HG03064 (cell line): ENCODE measurements at regions not wholly inside any gene's neighbourhood (a gene's known extent, or its start where the extent isn't known, plus 50 kb on each side); places are given as distances from the start of the nearest gene placed in this dataset.

Source experiments
- ATAC-seq: cut with Tn5 transposase; IDR thresholded peaks from one replicate; pipeline ENCODE4 v1.9.1; 2021; ENCODE audit warnings: low read depth; ENCODE audit not compliant: unreplicated experiment

GRCh38 chr1:56321150-56321490 lies 258.2 kb downstream of the PLPP3 start:
- ATAC-seq: no peak

DNA sequence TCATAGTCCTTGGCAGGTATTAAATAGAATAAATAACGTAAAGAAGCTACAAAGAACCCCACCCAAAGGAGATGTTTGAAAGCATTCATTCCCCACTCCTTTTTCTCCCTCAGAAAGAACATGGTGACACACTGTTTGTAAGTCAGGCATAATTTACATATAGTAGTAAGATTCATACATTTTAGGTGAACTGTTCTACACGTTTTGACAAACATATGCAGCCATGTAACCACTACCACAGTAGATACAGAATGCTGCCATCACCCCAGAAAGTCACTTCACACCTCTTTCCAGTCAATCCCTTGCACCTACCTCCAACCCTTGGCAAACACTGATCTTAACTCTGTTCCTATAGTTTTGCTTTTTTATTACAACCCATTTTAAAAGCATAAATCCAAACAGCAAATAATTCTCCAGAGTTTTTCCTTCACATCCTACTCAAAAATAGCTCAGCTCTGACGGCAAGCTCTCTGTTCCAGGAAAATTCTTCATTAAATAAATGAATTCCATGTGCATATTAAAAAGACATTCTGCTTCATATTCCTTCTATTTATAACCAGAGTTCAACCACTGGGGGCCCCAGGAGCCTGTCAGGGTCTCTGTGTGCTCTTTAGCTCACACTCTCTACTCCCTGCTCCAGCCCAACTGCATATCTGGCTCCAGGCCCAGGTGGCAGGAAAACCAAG lies 258.8 kb downstream of the PLPP3 start:
- ATAC-seq: no peak

DNA sequence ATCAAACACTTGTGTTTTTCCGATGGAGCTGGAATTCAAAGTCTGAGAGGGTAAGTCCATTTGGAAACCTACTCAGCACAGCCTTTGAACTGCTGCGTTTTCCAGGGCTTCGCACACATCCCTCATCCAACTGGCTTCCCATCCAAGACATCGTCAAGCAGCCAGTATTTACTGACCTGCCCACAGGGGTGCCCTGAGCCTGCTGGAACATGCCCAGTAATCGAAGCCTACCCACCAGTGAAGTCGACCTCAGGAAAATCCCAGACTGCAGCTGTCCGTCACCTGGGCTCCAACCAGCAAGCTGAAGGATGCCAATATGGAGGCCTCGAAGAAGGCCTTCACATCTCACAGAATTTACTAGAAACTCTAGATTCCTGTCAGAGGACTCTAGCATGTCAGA lies 261.6 kb downstream of the PLPP3 start:
- ATAC-seq: no peak

- ATAC-seq: no peak
Measured at GRCh38 chr1:56315293-56315942, 263.9 kb downstream of the PLPP3 start.

- no peak for ATAC-seq
Measured at GRCh38 chr1:56313560-56313959, 265.8 kb downstream of the PLPP3 start.

GRCh38 chr1:56311766-56312165 lies 267.6 kb downstream of the PLPP3 start:
- ATAC-seq: no peak

GRCh38 chr1:56310945-56311344 lies 268.4 kb downstream of the PLPP3 start:
- no peak for ATAC-seq

- no peak for ATAC-seq
Measured at GRCh38 chr1:56309065-56309464, 270.3 kb downstream of the PLPP3 start.

GRCh38 chr1:56304975-56305374 lies 274.4 kb downstream of the PLPP3 start:
- ATAC-seq: no peak

- ATAC-seq: no peak
Measured at GRCh38 chr1:56303805-56304204, 275.6 kb downstream of the PLPP3 start.

DNA sequence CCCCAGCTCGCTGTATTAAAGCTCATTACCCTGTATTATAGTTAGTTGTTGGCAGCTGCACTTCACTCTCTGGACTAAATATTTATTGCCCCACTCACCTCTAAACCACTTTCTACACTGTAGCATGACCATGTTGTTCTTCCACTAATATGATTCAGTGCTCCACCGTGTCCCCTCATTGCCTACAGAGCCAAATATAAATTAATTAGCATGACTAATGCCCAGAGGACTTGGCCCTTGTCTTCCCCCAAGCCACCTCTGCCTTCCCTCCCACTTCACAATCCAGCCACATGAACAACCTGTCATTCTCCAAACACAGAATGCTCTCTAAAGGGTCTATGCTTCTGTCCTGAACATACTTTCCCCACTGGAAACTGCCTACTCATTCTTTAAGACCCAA lies 276.5 kb downstream of the PLPP3 start:
- ATAC-seq: no peak

- no peak for ATAC-seq
Measured at GRCh38 chr1:56301791-56302190, 277.6 kb downstream of the PLPP3 start.

DNA sequence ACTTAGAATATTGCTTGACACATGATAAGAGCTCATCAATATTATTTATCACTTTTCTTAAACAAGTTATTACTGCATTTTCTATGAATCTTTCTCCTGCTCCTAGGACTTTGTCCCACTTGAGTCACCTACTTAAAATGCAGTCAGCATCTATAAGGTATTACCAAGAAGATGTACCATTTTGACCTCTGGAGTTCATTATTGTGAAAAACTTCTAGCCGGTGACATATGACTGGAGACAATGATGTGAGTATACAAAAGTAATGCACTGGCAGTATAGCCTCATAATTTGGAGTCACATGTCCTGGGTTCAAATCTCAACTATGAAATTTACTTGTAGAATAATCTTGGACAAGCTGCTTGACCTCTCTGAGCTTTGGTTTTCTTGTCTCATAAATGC lies 278.5 kb downstream of the PLPP3 start:
- no peak for ATAC-seq

DNA sequence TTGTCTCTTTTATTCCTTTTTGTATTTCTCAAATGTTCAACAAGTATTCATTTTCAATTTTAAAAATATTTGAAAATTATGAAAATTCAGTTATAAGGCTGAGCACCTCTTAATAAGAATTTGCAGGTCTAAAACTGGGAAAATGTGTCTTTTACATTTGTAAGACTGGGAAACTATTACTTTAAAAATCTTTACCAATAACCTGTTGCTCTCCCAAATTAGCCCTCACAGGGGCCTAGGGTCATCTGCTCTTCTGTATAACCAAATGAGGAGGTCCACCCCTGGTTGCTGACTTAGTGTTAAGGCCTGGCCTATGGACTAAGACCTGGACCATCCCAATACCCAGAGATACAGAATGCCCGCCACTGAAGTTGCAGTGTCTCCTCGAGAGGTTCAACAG lies 280.5 kb downstream of the PLPP3 start:
- no peak for ATAC-seq

- no peak for ATAC-seq
Measured at GRCh38 chr1:56297904-56298303, 281.5 kb downstream of the PLPP3 start.

DNA sequence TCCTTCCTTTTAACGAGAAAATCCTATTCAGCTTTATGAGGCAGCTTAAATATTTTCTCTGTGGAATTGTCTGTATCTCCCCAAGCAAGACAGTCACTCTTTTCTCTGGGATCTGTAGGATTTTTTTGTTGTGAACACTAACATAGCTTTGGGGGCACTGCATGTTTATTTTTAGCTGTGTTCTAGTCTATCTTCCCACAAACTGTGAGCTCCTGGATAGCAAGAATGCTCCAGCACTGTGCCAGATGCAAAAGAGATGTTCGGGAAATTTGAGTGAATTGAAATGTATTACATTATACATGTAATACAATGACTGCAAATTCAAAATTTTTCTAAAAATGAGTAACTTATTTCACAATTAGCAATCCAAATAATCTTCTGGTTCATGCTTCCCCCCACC lies 282.2 kb downstream of the PLPP3 start:
- ATAC-seq: no peak

DNA sequence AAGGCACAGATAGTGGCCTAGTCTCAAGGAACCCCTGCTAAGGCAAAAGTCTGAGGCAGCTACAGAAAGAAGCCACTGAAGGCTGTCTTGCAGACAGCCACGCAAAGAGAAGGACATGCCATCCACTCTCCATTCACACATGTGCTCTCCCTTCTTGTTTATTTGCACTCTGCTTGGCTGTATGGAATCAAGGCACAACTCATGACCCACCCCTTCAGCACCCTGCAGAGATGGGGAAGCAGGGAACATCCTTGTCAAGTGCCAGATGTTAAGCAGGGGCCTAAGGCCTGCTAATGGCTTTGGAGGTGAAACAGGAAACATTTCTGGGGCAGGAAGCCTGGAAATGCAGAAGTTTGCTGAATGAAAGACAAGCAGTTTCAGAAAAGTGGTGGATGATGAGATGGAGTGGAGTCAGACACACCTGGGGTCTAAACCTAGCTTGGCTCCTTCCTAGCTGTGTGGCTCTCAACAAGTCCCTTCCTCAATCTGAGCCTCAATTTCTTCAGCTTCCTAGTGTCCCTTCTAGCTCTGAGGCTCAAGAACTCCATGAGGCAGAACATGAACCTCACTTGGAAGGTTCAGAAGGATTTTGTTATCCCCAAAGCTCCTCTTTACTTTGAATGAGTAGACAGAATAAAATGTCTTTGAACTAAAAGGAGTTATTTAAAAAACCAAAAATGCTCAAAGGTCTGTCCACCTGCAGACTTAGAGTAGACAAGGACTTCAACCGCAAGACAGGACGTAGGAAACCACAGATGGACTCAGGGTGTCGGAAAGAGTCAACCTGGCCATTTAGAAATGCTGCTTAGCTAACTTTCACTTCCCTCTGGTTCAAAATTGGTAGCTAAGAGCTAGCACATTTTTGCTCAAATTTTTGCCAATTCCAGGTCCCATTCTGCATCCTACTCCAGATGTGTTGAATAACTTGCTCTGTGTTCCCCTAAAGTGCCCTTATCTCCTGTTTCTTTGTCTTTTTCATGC lies 283.1 kb downstream of the PLPP3 start:
- no peak for ATAC-seq

- ATAC-seq: no peak
Measured at GRCh38 chr1:56291374-56291919, 287.9 kb downstream of the PLPP3 start.

GRCh38 chr1:56289260-56289659 lies 290.1 kb downstream of the PLPP3 start:
- no peak for ATAC-seq

GRCh38 chr1:56287721-56288120 lies 291.6 kb downstream of the PLPP3 start:
- ATAC-seq: no peak

DNA sequence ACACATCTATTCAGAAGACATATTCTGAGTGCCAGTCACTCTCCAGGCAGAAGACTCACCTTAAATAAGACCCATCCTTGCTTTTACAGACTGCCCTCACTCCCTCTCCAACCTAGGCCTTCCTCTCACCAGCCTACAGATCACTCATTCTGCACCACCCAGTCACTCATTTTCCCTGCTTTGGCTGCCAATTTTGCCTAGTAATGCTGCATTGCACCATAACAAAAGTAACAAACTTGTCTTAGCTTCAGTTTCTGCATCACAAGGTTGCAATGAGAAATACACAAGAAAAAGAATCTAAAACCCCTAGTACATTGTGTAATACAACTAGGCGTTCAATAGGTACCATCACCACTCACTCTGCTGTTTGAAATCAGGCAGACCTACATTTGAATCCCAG lies 292.4 kb downstream of the PLPP3 start:
- ATAC-seq: no peak
